ENCODE measurements at regions not wholly inside any gene's neighbourhood (a gene's known extent, or its start where the extent isn't known, plus 50 kb on each side); places are given as distances from the start of the nearest gene placed in this dataset.

- no peak for DNase-seq
These were observed 111.9 kb upstream of the EDNRA start for GRCh38 chr4:147368948-147369347.

- DNase-seq: no peak
These were observed 110.4 kb upstream of the EDNRA start for GRCh38 chr4:147370473-147370872.

DNA sequence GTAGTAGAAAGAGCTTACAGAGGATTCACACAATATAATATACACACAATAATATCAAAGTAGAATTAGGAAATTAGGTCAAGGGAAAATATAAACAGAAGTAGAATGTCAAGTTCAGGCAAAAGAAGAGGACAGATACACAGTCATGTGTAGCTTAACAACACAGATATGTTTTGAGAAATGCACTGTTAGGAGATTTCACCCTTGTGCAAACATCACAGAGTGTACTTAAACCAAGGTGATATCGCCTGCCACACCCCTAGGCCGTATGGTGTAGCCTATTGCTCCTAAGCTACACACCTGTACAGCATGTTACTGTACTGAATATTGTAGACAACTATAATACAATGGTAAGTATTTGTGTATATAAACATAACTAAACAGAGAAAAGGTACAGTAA lies 110.0 kb upstream of the EDNRA start:
- no peak for DNase-seq

DNA sequence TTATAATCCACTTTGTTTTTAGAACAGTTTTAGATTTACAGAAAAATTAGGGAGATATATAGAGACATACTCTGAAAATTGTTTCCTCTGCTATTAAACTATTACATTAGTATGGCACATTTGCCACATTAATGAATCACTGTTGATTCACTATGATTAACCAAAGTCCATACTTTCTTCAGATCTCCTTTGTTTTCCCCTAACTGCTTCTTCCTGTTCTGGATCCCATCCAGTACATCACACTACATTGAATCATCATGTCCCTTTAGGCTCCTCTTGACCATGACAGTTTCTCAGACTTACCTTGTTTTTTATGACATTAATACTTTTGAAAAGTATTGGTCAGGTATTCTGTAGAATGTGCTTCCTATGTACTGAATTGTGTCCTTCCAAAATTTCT lies 109.2 kb upstream of the EDNRA start:
- no peak for DNase-seq

GRCh38 chr4:147378780-147379179 lies 102.1 kb upstream of the EDNRA start:
- DNase-seq: no peak

- no peak for DNase-seq
These were observed 99.1 kb upstream of the EDNRA start for GRCh38 chr4:147381749-147382148.

GRCh38 chr4:147388018-147388417 lies 92.9 kb upstream of the EDNRA start:
- no peak for DNase-seq

DNA sequence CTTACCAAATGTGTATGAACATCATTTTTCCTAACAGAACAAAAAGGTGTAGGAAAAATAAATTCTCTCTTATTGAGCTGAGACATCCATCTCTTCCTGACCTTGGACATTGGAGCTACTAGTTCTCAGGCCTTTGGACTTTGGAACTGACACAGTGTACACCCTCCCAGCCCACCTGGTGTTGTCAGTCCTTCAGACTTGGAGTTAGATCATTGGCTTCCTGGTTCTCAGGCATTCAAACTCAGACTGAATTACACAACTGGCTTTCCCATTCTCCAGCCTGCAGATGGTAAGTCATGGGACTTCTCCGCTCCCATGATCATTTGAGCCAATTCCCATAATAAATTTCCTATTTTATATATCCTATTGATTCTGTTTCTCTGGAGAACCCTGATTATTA lies 84.8 kb upstream of the EDNRA start:
- DNase-seq: no peak

- no peak for DNase-seq
These were observed 82.3 kb upstream of the EDNRA start for GRCh38 chr4:147398556-147398955.

DNA sequence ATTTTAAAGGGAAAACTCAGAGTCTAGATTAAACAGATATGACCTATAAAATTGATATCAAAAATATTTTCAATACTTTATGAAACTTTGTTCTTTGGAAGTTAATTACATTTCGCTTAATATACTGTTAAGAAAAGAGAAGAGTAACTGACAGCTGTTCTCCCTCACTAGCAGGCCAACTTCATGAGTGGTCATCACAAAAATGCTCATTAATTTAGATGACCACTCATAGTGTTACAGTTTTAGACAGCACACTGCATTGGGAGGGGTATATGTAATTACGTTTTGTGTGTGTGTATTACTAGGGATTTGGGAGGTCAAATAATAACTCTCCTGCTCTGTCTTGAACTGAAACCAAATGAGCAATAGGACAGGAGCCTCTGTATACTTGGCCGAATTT lies 80.2 kb upstream of the EDNRA start:
- no peak for DNase-seq

DNA sequence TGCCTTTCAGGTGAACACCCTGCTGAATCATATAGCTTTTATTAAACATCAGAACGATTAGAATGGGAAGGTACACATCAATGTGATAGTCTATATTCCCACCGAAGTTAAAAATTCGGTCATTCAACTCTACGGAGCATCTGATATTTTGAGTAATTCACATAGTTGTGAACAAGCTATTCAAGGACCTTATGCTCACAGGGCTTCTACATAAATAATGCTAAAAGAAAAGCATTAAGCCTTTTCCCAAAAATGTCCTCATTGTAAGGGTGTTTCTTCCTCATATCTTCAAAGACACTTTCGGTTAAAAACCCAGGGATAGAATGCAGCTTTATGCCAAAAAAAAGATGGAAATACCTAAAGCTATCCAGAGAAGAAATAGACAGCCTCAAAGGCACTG lies 79.7 kb upstream of the EDNRA start:
- DNase-seq: no peak

DNA sequence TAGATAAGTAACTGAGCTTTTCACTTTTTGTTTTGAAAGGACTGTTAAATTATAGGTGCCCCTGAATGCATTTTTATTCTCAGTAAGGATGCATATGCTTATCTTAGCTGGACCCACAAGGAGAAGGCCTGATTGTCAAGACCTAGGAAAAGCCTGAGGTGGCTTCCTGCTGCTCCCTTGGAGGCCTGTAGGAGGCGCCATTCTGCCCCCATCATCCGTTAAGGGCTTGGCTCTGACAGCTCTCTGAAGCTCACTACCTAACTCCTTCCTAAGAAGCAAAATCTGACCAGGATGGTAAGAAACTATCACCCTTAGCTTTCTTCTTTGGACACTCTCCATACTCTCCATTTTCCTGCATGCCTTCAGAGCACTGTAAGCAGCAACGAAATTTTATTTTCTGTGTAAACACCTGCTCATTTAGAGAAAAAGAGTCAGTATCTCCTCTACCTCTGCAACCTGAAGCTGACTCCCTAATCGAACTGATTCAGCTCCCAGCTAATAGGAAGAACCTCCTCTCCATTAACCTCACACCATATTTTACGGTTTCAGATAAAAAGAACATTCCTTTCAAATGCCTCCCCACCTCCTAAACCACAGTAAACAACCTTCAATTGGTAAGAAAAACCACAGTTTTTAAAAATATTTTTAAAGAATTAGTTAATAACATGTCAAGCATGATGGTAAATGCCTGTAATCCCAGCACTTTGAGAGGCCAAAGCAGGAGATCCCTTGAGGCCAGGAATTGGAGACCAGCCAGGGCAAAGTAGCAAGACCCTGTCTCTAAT lies 73.4 kb upstream of the EDNRA start:
- DNase-seq: peak; percentile 1

DNA sequence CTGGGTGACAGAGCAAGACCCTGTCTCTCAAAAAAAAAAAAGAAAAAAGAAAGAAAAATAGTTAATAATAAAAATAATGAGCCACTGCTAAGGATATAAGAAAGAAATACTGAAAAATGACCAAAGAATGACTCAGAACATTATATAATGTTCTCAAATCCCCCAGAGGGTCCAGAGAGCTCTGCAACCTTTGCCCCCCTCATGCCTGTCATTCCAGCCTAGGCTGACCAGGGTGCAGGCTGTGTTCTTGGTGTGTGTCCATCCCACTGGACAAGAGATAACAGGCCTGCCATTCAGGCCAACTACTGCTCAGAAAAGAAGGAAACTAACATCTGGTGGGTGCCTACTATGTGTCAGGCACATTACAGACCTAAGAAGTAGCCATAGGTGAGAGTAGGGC lies 72.7 kb upstream of the EDNRA start:
- no peak for DNase-seq

DNA sequence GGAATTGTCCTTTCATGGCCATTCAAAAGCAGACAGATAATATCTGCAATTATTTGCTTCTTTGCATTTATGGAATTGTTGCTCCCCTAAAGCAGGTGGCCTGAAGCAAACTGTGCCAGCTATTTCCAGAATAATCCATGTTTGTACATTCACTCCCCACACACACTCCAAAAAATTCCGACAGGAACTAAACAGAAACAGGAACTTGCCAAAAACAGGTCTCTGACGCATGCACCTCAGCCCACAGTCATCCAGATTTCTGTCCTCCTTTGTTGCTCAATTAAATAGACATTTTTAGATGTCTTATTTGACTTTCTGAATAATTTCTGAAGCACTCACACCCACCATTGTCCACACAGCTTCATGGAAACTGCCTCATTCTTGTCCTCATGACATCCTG lies 71.5 kb upstream of the EDNRA start:
- DNase-seq: no peak

DNA sequence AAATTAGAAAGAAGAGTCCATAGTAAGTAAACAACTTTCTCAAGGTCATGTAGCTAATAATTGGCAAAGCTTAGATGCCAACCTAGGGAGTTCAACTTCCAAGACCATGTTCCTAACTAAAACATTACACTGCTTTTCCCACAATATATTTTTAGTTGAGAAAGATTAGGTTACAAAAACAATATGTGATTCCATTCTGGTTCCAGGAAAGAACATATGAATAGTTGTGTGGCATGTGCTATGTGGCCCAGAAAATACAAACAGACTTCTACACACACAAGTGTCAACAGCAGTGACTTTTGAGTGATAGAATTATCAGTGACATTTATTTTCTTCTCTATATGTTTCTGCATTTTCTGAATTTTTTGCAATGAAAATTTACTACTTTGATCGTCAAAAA lies 62.7 kb upstream of the EDNRA start:
- DNase-seq: no peak

GRCh38 chr4:147421456-147421855 lies 59.4 kb upstream of the EDNRA start:
- no peak for DNase-seq

GRCh38 chr4:147423229-147423628 lies 57.7 kb upstream of the EDNRA start:
- no peak for DNase-seq

DNA sequence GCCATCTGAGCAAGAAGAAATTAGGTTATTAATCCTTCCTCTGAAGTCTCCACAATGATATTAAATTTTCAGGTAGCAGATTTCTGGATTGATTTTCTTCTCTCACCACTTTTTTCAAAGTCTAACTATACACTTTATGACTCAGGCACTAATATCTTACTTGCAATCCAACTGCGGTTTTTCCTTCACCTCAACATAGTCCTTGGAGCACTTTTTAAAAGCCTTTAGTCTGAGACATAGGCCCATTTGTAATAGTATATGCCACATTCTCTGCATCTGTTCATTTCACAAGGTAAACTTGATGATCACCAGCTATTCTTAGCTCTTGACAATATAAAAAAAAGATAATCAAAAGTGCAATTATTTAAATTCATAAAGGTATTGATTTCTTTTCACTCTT lies 55.9 kb upstream of the EDNRA start:
- DNase-seq: no peak

DNA sequence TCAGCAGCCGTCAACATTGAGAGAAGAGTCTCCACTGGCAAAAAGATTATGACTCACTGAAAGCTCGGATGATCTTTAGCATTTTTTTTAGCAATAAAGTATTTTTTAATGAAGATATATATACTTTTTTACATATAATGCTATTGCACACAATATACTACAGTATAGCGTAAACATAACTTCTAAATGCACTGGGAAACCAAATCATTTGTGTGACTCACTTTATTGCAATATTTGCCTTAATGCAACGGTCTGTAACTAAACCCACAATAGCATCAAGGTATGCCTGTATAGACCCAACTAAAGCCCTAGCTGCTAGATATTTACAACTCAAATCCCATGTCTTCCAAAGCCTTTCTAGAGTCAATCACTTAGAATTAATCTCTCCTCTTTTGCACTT lies 52.3 kb upstream of the EDNRA start:
- no peak for DNase-seq

GRCh38 chr4:147430111-147430510 lies 50.8 kb upstream of the EDNRA start:
- DNase-seq: no peak

Measured in activated CD4-positive, alpha-beta T cell treated with anti-CD3 and anti-CD28 coated beads, Interleukin-10, Interleukin-2, amounts not matched to agents 100 ng/mL and 50 ng/mL, durations not matched to agents 16 hours and 8 hours (primary cell).